HK-2 (cell line): ENCODE measurements at regions not wholly inside any gene's neighbourhood (a gene's known extent, or its start where the extent isn't known, plus 50 kb on each side); places are given as distances from the start of the nearest gene placed in this dataset.

Source experiments
- DNase-seq: peaks from one replicate; pipeline ENCODE4 v3.0.0-alpha.2; 2018; ENCODE audit not compliant: unreplicated experiment

- DNase-seq, result no peak
Measured at GRCh38 chr22:23522623-23523251, 57.4 kb downstream of the IGLL1 start.

DNA sequence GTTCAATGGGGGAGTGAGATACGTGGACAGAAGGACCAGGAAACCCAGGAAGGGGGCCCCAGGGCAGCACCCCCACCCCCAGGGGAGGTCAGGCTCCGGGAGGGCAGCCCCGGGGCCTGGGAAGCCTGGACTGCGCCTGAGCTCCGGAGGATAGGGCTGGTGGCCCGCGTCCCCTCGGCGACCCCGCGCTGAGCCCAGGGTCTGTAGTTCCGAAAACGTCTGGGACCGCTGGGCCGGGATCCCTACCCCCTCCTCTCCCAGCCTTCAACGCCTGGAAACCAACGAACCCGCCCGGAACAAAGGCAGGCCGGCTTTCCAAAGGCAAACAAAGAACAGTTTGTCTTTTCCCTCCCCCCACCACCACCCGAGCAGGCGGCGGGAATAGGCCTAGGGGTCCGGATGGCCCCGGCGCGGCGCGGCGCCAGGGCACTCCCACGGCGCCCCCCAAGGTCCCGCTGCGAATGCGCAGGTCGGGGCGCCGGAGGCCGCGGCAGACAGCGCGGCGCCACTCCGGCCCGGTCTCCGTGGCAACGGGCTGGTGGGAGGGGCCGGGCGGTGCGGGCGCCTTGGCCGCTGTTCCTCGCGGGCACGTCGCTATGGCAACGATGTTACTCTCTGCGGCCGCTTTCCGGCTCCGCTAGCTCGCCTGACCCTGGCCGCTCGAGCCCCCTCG, 58.5 kb downstream of the IGLL1 start:
- peak; percentile 87 for DNase-seq

- no peak for DNase-seq
Measured at GRCh38 chr22:23520863-23521440, 59.1 kb downstream of the IGLL1 start.

- no peak for DNase-seq
Measured at GRCh38 chr22:23519442-23520157, 60.5 kb downstream of the IGLL1 start.

- DNase-seq, result no peak
Measured at GRCh38 chr22:23518376-23519187, 61.5 kb downstream of the IGLL1 start.

- no peak for DNase-seq
Measured at GRCh38 chr22:23517804-23518375, 62.2 kb downstream of the IGLL1 start.

- no peak for DNase-seq
Measured at GRCh38 chr22:23516304-23516703, 63.8 kb downstream of the IGLL1 start.

GRCh38 chr22:23514322-23515038, 65.6 kb downstream of the IGLL1 start:
- no peak for DNase-seq

DNA sequence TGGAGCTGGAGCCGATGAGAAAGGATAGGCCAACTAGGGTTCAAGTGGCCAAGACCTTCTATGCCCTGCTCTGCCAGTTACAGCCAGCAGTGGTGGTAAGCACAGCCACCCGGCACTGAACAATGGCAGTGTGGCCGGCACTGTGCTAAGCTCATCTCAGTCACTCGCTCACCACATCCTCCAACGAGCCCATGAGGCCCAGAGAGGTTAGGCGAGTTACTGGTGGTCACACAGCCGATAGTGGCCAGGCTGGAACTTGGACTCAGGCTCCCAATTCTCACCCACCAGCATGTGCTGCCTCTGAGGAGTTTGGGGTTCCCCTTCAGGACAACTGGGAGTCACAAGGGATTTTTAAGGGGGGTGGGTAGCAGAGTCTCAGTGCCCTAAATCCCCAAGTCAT, 66.4 kb downstream of the IGLL1 start:
- no peak for DNase-seq

DNA sequence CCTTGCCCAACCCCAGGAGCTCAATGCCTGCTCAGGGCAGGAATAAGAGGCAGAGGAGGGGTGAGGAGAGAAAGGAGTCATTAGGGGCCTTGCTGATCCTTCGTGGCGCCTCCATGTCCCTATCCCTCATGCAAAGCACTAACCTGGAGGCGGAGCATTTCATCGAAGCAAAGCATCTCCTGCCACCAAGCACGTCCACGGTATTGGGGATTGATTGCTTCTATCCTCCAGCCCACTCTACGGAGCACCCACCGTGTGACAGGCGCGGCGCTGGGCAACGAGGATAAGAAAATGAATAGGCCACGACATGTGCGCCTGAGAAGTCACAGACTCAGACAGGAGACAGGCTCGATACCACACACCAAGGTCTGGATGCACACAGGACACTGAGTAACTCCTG, 67.0 kb downstream of the IGLL1 start:
- DNase-seq, result no peak

GRCh38 chr22:23512721-23513120, 67.4 kb downstream of the IGLL1 start:
- DNase-seq, result no peak

GRCh38 chr22:23512348-23512705, 67.8 kb downstream of the IGLL1 start:
- no peak for DNase-seq

DNA sequence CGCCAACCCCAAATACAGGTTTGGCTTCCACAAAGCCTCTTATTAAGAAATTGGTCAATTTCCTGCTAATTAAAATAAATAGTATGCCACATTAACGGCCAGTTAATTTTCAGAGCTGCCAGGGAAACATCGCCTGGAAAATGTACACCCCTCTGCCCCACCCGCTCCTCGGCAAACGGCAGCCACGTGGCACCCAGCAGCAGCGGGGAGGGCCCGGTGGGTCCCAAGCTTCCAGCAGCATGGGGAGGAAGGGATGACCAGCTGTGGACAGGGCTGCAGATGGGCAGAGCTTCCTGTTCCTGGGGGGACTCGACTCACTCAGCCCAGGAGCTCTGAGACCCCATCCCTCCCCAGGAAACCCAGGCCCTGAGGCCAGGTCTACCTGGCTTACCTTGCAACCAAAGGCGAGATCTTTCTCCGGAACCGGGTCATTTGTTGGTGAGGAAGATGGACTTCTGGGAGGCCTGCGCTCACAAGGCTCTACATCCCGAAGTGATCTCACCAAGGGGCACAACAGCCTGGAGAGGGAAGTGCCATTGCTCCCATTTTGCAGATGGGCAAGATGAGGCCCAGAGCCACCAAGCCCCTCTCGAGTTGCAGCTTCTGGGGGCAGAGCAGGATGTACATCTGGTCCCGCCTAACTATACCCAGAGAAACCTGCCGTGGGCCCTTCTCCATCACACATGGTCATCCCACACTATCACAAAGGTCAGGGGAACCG, 68.3 kb downstream of the IGLL1 start:
- no peak for DNase-seq

GRCh38 chr22:23509571-23510302, 70.4 kb downstream of the IGLL1 start:
- no peak for DNase-seq

DNA sequence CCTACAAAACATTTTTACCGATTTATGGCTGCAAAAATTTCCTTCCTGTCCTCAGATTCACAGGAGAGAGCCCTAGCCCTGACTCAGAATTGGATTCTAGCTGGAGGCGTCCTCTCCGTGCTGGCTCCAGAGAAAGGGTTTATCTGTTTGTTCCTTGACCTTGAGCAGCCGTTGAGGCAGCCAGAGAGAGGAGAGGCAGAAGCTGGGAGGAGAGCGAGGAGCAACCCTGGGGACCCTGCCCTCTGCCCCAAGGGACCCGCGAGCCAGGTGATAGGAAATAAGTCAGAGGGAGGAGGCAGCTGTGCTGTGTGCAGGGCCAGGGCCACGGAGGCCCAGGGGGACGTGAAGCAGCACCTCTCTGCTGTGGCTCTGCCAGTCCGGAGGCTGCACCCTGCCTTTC, 75.6 kb downstream of the IGLL1 start:
- no peak for DNase-seq

DNA sequence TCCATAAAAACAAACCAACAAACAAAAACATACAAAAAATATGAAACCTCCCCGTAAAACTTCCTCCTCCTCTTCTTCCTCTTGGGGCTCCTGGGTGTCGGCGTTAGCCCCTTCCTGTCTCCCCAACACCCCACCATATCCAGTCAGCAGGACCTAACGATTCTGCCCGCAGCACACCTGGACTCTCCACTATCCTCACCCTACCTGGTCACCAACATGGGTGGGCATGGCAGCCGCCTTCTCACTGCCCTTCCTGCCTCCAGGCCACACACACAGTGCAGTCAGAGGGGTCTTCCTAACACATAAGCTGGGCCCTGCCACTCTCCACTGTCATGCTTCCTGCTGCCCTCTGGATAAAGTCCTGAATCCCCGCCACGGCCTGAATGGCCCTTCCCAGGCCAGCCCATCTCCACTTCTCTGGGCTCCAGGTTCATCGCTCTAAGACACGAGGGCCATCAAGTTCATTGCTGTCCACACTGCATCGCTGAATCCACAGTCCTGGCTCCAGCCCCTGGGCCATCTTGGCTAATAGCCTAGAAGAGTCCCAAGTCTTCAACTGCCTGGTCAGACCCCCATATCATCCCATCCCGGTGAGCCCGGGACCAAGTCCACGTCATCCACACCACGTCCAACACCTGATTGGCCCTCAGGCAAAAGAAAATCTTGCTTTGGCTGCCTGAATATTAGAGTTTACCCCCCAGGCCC, 76.2 kb downstream of the IGLL1 start:
- DNase-seq, result no peak

- DNase-seq, result no peak
Measured at GRCh38 chr22:23503142-23503541, 76.9 kb downstream of the IGLL1 start.

DNA sequence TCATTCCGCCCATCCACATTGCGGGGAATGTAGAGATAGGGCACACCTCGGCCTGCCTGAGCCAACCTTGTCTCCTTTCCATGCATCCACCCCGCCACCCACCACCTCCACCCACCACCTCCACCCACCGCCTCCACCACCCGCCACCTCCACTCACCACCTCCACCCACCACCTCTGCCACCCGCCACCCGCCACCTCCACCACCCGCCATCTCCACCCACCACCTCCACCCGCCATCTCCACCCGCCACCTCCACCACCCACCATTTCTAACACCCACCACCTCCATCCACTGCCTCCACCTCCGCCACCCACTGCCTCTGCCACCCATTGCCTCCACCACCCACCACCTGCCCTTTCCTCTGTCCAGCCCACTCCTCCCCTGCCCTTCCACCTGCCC, 78.4 kb downstream of the IGLL1 start:
- DNase-seq, result no peak

DNA sequence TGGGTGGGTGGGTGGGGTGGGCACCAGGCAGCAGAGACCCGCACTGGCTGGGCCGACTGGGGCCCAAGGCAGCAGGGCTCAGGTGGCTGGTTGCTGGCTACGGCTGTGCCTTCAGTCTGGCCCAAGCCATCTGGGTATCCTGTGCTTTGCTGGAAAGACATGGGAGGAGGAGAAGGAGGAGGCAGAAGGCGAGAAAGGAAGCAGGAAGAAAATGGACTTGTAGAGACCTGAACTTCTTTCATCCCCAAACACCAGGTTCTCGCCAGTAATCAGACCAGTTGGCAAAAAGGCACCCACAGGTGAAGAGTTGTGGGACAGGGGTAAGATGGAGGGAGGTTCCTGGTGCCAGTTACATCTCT, 78.8 kb downstream of the IGLL1 start:
- DNase-seq, result no peak
